ENCODE measurements at regions not wholly inside any gene's neighbourhood (a gene's known extent, or its start where the extent isn't known, plus 50 kb on each side); places are given as distances from the start of the nearest gene placed in this dataset.

- no peak for DNase-seq (ENCODE audit: low read depth, low spot score)
Observed at GRCh38 chr2:177314722-177315264, 50.3 kb upstream of the NFE2L2 start.

- DNase-seq (ENCODE audit: low read depth, low spot score) = no peak
Observed at GRCh38 chr2:177315364-177315763, 50.8 kb upstream of the NFE2L2 start.

DNA sequence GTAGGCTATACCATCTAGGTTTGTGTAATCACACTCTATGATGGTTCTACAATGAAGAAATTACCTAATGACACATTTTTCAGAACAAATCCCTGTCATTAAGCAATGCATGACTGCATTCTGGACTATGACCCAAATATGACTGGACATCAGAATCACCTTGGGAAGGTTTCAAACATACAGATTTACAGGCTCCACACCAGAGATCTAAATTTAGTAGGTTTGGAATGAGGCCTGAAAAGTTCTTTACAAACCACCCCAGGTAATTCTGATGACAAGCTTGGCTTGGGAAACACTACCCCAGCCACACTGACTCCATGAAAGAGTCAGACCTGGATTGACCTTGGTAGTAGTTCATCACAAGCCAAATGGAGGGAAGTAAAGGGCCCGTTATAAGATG is 52.2 kb upstream of the NFE2L2 start:
- DNase-seq (ENCODE audit: low read depth, low spot score) = no peak

DNA sequence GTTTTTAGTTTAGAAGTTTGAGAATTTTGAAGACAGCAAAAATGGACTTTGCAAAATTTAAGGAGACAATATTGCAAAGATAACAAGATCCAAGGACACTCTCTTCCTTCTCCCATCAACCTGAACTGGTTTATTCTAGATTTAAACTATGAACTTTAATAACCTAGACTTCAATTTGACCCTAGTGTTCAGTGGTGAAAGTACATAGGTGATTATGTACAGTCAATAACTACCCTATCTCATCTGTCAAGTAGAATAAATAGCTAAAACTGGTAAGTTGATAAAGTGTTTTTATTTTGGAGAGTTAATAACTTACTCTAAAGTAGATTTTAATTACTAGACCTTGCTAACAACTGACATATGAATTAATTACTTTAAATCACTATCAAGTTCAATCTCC is 52.9 kb upstream of the NFE2L2 start:
- no peak for DNase-seq (ENCODE audit: low read depth, low spot score)

GRCh38 chr2:177317857-177318256 is 53.3 kb upstream of the NFE2L2 start:
- no peak for DNase-seq (ENCODE audit: low read depth, low spot score)

- DNase-seq (ENCODE audit: low read depth, low spot score) = no peak
Observed at GRCh38 chr2:177318613-177319012, 54.1 kb upstream of the NFE2L2 start.

DNA sequence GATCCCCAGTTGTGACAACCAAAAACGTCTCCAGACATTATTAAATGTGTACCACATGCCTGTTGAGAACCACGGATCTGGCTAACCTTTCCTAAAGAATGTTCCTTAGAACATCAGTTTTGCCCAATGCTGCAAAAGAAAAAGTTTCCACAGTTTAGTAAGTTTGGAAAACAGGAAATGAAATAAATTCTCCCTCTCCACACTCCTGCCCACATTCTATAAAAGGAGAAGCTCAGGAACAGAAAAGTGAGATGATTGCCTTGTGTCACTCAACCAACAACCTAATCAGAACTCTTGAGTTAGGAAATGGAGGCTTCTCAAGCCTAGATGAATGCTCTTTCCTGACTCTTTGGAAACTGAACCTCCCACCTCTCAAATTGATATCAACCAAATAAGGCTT is 56.1 kb upstream of the NFE2L2 start:
- DNase-seq (ENCODE audit: low read depth, low spot score) = no peak

- no peak for DNase-seq (ENCODE audit: low read depth, low spot score)
Observed at GRCh38 chr2:177322801-177323261, 58.3 kb upstream of the NFE2L2 start.

DNA sequence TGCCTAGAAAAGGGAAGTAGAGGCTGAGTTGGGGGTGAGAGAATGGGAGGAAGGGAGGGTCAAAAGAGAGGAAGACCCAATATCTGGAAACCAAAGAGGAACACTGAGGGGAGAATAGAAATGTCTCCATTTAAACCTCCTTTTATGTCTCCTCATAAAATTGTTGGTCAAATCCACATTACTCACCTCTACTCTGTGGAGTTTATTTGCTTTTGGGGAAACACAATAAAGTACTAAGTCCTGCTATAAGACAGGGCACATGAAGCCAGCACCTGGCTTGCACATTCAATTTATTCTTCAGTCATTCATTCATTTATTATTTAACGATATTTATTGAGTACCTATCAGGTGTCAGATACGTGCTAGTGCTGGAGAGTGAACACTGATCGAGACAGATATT is 60.3 kb upstream of the NFE2L2 start:
- DNase-seq (ENCODE audit: low read depth, low spot score) = no peak

DNA sequence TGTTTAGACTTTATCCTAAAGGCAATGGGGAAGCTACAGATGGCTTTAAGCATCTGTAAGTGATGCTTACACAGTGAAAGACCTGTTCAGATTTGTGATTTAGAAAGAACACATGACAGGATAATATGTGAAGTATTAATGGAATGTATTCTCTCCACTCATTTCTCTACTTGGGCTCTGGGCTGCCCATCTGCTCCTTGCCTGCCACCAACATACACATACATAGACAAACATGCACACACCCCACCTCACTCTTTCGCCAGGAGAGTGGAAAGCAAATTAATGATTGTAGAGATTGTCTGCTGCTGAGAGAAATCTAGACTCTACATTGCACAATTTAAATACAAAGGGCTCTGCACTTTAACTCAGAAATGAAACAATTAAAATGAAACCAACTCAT is 61.0 kb upstream of the NFE2L2 start:
- DNase-seq (ENCODE audit: low read depth, low spot score) = no peak

DNA sequence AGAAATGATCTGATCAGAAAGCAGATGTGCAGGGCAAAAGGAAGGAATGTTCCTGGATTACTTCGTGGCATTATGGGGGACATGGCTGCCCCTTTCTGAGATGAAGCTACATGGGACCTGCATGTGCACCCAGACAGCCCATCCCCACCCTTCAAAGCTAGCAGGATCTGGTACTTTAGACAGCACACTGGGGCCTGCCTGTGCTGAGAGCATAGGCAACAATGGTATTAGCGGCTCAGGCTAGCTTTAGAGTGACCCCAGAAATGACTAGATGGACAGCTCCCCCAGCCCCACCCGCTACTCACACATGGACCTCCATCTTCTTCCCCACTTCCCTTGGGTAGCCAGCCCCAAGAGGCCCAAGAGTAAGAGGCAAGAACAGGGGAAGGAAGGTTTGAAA is 61.5 kb upstream of the NFE2L2 start:
- DNase-seq (ENCODE audit: low read depth, low spot score) = no peak

DNA sequence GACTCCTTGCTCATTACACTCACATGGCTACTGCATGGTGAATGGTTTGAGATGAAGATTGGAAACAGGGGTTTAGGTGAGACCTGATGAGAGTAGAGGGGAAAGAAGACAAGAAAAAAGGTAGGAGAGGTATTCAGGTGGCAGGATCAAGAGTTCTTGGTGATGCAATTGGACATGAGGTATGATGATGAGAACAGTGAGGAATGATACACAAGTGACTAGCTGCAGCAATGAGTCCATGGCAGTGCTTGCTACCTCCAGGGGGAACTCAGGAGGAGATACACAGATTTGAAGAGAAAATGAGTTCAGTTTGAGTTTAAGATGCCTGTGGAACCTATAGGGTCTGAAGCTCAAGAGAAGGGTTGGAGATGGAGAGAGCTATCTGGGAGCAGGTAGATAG is 62.1 kb upstream of the NFE2L2 start:
- DNase-seq (ENCODE audit: low read depth, low spot score) = no peak

GRCh38 chr2:177327009-177327408 is 62.5 kb upstream of the NFE2L2 start:
- DNase-seq (ENCODE audit: low read depth, low spot score) = no peak

GRCh38 chr2:177328056-177328455 is 63.5 kb upstream of the NFE2L2 start:
- no peak for DNase-seq (ENCODE audit: low read depth, low spot score)

DNA sequence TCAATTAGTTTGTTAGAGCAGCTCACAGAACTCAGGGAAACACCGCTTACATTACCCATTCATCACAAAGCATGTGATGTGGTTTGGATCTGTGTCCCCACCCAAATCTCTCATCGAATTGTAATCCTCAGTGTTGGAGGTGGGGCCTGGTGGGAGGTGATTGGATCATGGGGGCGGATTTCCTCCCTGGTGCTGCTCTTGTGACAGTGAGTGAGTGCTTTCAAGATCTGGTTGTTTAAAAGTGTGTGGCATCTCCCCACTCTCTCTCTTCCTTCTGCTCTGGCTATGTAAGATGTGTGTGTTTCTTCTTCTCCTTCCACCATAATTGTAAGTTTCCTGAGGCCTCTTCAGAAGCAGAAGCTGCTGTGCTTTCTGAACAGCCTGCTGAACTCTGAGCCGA is 63.5 kb upstream of the AGPS start:
- DNase-seq (ENCODE audit: low read depth, low spot score) = no peak

- no peak for DNase-seq (ENCODE audit: low read depth, low spot score)
Observed at GRCh38 chr2:177331466-177331997, 61.0 kb upstream of the AGPS start.

- peak; percentile 47 for DNase-seq (ENCODE audit: low read depth, low spot score)
Observed at GRCh38 chr2:177332026-177332991, 60.3 kb upstream of the AGPS start.

DNA sequence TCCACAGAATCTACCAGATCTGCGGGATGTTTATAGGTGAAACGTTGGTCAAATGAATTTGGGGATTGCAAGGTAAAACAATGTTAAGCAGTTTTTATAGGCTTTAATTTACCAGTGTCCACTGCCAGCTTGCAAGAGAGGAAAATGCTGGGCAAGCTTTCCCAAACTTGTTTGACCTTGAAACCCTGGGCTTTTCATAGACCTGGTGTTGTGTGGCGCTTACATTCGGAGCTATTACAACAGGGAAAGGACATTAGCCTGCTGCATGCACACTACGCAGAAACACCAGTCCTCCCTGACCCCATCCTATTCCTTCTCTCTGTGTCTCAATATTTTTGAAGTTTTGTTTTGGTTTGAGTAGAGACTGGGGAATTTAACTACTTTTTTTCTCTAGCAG is 59.6 kb upstream of the AGPS start:
- DNase-seq (ENCODE audit: low read depth, low spot score) = no peak

DNA sequence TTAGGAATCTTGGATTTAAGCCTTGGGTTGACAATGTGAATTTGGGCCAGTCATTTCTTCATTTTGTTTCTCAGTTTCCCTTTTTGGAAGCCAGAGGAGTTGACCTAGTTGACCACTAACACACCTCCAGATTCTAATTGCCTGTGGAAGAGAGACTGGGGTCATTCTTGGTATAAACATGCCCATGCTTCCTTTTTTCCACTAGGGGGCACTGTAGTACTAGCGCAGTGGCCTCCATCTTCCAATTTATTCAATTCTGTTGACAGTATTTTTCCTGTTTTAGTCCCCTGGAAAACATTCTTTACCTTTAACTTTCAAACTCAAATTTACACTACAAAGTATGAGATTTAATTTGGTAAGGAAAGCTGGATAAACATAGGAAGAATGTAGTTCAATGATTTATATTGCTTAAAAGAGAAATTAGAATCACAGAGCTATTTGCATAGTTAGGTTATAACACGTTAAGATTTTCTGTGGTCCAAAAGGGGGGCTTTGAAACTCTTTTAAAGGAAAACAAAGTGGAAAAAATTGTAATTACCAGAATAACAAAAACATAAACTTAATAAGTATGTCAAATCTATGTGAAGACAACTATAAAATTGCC is 57.5 kb upstream of the AGPS start:
- no peak for DNase-seq (ENCODE audit: low read depth, low spot score)

DNA sequence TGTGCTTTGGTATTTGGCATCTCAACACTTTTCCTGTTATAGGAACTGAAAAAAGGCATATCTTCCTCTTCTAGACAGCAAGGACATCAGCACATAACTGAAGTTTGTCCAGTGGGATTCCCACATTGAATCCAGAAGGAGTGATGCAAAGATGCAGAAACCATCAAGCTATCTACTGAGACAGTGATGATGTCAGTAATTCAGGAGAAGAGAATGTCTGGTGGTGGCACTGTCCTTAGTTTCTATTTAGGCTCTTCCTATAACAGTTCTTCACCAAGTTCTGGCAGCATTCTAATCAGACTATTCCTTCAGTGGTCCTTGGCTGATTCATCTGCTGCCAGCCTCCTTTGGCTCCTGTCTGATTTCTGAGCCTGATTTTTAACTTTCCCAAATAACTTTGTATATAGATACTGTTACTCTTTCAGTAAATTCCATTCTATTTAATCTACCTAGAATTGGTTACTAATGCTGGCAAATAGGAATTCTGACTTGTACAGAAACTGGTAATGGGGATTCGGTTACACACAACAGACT is 56.6 kb upstream of the AGPS start:
- no peak for DNase-seq (ENCODE audit: low read depth, low spot score)

DNA sequence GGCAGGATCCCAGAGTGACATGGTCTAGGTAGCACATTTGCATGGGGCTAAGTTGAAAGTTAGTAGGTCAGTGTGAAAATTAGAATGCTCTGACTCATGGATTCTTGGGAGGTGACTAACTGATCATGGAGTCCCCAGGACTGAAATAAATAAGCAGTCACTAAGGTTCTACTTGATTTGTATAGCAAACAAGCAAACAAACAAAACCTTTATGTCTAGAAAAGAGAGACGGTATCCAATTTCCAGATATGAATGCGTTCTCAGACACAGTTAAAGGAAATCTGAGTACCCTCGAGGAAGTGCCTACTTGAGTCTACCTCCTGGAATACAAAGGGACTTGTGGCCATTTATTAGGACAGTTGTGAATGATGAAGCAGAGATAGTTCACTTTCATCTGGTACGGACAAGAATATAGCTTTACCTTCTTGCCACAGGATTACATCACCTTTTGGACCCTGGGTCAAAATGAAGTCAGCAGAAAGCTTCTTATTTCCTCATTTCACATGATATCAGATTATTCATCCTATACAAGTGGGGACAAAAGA is 54.3 kb upstream of the AGPS start:
- DNase-seq (ENCODE audit: low read depth, low spot score) = peak; percentile 41

DNA sequence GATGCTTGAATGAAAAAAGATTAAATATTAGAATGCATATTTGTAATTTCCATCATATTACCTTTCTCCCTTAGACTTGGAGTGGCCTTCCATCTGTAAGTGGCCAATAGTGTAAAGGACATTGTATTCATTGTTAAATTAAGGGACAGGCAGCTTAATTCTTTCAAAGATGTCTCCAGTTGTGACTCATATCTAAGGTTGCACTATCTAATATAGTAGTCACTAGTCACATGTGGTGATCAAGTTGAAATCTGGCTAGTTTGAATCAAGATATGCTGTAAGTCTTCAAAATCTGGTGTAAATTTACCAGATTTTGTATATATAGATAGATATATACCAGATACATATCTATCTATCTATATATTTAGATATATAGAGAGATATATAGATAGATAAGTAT is 52.4 kb upstream of the AGPS start:
- no peak for DNase-seq (ENCODE audit: low read depth, low spot score)

Data from pulmonary artery endothelial cell (primary cell).